ENCODE measurements at regions not wholly inside any gene's neighbourhood (a gene's known extent, or its start where the extent isn't known, plus 50 kb on each side); places are given as distances from the start of the nearest gene placed in this dataset.

DNA sequence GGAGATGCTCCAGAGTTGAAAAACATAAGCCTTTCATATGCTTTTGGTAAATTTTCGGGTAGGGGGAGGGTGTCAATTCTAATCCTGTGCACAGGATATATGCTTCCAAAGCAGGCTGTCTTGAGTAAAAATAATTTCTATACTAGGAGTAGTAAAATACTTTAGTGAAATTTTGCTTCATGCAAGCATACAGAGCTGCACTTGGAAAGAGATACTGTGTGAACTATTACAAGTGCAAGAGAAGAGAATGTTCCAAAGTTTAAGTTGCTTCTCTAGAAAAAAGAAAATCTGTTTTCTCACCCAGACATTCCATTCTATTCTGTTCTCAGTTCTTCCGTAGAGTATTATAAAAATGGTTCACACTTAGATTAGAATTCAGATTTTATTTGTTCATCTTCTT lies 324.6 kb upstream of the AADAT start:
- TF ChIP-seq, protein P1, sequence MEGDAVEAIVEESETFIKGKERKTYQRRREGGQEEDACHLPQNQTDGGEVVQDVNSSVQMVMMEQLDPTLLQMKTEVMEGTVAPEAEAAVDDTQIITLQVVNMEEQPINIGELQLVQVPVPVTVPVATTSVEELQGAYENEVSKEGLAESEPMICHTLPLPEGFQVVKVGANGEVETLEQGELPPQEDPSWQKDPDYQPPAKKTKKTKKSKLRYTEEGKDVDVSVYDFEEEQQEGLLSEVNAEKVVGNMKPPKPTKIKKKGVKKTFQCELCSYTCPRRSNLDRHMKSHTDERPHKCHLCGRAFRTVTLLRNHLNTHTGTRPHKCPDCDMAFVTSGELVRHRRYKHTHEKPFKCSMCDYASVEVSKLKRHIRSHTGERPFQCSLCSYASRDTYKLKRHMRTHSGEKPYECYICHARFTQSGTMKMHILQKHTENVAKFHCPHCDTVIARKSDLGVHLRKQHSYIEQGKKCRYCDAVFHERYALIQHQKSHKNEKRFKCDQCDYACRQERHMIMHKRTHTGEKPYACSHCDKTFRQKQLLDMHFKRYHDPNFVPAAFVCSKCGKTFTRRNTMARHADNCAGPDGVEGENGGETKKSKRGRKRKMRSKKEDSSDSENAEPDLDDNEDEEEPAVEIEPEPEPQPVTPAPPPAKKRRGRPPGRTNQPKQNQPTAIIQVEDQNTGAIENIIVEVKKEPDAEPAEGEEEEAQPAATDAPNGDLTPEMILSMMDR (IDR thresholded peaks at IDR 0.05; ENCODE audit: low read depth, low read length), result no peak
- no peak for DNase-seq (ENCODE audit: extremely low read depth, low read depth)

DNA sequence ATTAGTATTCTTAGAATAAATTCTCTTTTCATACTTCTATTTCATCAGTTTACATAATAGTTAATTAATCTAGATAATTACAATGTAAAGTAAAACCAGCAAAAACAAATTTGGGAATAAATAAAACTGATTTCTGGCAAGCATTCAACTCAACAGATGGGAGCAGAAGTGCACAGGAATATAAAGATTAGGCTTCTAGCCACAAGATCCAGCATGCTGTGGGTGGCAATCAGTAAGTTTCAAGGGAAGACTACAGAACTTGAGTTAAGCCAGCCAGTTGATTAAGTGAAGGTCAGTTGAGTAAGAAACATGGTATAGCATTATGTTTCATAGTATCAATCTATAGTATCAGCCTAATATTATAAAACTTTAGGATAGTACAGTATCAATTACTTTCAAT lies 324.2 kb upstream of the AADAT start:
- no peak for DNase-seq (ENCODE audit: extremely low read depth, low read depth)
- TF ChIP-seq, protein P1 (IDR thresholded peaks at IDR 0.05; ENCODE audit: low read depth, low read length), result no peak

DNA sequence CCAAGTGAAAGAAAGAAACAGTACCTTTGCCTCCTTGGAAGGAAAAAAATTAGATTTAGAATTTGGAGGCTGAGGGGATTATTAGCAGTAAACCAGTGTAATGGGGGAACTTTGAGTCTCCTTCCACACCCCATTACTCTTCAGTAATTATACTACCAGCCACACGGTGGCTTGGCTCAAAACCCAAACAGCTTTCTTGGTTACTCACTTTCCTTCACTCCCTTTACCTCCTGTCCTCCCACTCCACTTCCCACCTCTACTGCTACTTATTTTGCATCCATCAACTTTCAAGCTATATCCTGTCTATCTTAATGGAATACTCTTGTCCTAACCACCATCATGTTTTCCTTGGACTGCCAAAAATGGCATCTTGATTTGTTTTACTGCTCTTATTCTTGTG lies 310.6 kb upstream of the AADAT start:
- DNase-seq (ENCODE audit: extremely low read depth, low read depth), result no peak
- TF ChIP-seq, protein P1 (IDR thresholded peaks at IDR 0.05; ENCODE audit: low read depth, low read length), result no peak

DNA sequence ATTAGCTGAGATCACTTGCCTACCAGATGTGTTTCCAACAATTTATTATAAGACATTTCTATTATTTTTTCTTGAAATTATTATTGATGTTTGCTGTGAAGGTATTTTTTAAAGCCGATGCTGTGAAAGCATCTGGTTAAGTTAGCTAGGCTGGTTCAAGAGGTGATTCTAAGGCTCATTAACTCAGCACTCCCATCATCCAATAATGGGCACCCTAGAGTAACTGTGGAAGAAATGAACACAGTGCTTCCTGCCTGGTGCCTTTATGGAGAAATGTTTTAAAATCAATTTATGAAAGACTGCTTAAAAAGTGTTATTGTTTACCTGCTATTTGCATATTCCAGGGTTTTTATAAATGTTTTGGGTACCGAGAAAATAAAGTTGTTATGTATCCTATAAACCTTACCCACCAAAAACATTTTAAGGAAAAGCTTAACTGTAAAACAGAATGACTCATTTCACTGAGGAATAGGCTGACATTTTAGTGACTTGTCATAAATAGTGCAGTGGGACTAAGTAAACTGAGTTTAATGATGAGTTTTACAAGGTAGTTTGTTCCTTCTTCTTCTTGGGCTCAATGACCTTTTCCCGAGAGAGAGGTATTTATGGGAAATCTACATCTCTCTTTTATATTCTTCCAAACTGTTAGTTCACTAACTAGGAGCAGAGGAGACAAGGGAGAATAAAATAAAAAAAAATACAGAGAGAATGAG lies 310.0 kb upstream of the AADAT start:
- TF ChIP-seq, protein P1 (IDR thresholded peaks at IDR 0.05; ENCODE audit: low read depth, low read length), result no peak
- DNase-seq (ENCODE audit: extremely low read depth, low read depth), result no peak

DNA sequence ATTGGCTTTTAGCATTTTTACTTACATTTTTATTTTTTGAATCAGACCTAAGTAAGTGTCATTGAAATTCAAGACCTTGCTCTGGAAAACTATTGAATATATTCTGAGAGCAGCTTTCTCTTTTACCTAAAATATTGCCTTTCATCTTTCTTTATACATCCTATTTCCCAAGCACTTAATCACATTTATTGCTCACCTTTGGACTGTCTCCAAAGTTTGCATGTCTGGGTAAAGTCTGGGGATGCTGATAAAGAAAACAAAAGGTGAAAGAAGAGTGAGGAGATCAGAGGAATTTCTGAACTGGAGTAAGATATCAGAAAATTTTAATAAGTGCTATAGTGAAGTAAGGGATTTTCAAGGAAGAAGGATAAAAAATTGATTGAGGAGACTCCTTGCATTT lies 308.5 kb upstream of the AADAT start:
- TF ChIP-seq, protein P1 (IDR thresholded peaks at IDR 0.05; ENCODE audit: low read depth, low read length), result no peak

DNA sequence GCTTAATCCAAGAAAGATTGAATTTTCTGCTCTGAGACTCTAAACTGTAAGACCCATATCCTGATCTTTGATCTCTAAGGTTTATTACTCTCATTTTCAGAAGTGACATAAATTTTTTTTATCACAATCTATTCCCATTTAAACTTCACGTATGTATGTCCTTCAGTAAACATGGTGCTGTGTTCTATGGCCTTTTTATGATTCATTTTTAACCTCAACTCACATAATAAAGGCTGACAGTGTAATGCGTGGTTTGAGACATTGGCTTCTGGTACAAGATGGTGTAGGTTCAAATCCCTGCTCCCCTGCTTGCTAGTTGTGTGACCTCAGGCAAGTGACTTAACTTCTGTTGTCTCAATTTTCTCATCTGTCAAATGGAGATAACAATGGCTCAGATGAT lies 306.0 kb upstream of the AADAT start:
- TF ChIP-seq, protein P1 (IDR thresholded peaks at IDR 0.05; ENCODE audit: low read depth, low read length), result no peak
- no peak for DNase-seq (ENCODE audit: extremely low read depth, low read depth)

More for the DNA sequence above, 308.5 kb upstream of the AADAT start:
- no peak for DNase-seq (ENCODE audit: extremely low read depth, low read depth)

DNA sequence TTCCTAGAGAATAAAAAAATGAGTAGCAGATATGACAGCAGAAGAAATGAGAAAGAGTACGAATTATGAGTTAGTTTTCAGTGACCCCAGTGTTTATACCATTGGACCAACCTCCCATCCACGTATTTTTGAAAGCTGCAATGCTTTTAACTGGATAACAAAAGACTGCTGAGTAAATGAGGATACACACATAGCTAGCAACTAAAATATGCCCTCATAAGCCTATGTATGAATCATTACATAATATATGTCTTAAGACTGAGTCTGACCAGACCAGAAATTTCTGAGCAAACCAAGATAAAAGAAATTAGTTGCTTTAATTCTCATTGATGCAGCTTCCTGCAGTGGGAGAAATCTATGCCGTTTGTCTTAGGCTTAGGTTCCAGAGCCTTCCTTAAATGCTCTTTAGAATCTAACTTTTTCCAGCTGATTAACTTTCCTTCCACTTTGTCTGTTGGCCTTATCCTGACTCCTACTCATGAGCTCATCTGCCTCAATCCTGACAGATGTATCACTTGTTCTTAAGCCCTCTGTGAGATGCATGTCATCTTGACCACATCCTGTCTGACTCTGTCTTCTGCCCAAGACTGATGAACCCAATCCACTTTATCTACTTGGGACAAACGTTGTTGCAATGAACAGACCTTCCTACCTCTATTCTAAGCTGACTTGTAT lies 301.4 kb upstream of the AADAT start:
- TF ChIP-seq, protein P1 (IDR thresholded peaks at IDR 0.05; ENCODE audit: low read depth, low read length), result no peak
- DNase-seq (ENCODE audit: extremely low read depth, low read depth), result no peak

Measured in AG09319 (cell line).